MCF 10A (cell line): ENCODE measurements at regions not wholly inside any gene's neighbourhood (a gene's known extent, or its start where the extent isn't known, plus 50 kb on each side); places are given as distances from the start of the nearest gene placed in this dataset.

Source experiments
- BruUV-seq: library from RNA; stranded (reverse); fragments of 400-500 nt; replicated peaks from 2 replicates; lab custom pipeline; 2021; lab: Mats Ljungman, UMichigan
- CTCF ChIA-PET: fragments of 300-600 bp; sonication (Branson Sonifier 250); formaldehyde crosslinking; extraction: SDS; loops from one replicate; lab custom pipeline; 2021; ENCODE audit warnings: antibody characterized with exemption, inconsistent platforms; lab: Yijun Ruan, JAX
- POLR2A ChIA-PET: fragments of 300-600, 350-650 bp; sonication (Branson Sonifier 250); formaldehyde crosslinking; extraction: SDS; loops from one replicate; lab custom pipeline; 2020; ENCODE audit warnings: antibody characterized with exemption, inconsistent platforms; lab: Yijun Ruan, JAX
- DNase-seq: peaks from one replicate; pipeline ENCODE4 v3.0.0-alpha.2; 2018; ENCODE audit not compliant: unreplicated experiment
- H3K27ac Mint-ChIP-seq: one replicate; pipeline ENCODE4 v1.8.0; 2022; ENCODE audit warnings: mild to moderate bottlenecking, low read depth, mixed read lengths; ENCODE audit not compliant: unreplicated experiment
- H3K27me3 Mint-ChIP-seq: one replicate; pipeline ENCODE4 v1.8.0; 2022; ENCODE audit warnings: mixed read lengths; ENCODE audit not compliant: insufficient read depth, unreplicated experiment
- H3K36me3 Mint-ChIP-seq: one replicate; pipeline ENCODE4 v1.8.0; 2022; ENCODE audit warnings: mild to moderate bottlenecking, moderate library complexity, mixed read lengths; ENCODE audit not compliant: insufficient read depth, unreplicated experiment
- H3K4me1 Mint-ChIP-seq: one replicate; pipeline ENCODE4 v1.8.0; 2022; ENCODE audit warnings: mixed read lengths; ENCODE audit not compliant: insufficient read depth, unreplicated experiment
- H3K4me3 Mint-ChIP-seq: one replicate; pipeline ENCODE4 v1.8.0; 2022; ENCODE audit warnings: mild to moderate bottlenecking, moderate library complexity, mixed read lengths; ENCODE audit not compliant: unreplicated experiment
- H3K9me3 Mint-ChIP-seq: one replicate; pipeline ENCODE4 v1.8.0; 2022; ENCODE audit warnings: mixed read lengths; ENCODE audit not compliant: unreplicated experiment
- CTCF ChIP-seq: fragments of 200-600 bp; IDR thresholded peaks from one replicate; pipeline ENCODE4 v1.8.0; 2022; ENCODE audit warnings: antibody characterized with exemption, mild to moderate bottlenecking; ENCODE audit not compliant: unreplicated experiment
- intact Hi-C: fragments of 100-400 bp; cut with micrococcal nuclease; formaldehyde crosslinking; loops from 2 replicates; pipeline ENCODE4 v1.14.1; 2022

GRCh38 chr5:86795659-86796058 is 177.9 kb downstream of the COX7C start:
- intact Hi-C loops, result no loop called here
- Mint-ChIP-seq H3K9me3 (no peaks in the 10 kb centered on the region), H3K4me3 (no peak overlapping the region), H3K27me3 (peaks cover 56% of the 10 kb centered on the region), H3K27ac (no peak overlapping the region), H3K4me1 (no peaks in the 10 kb centered on the region), H3K36me3 (no peaks in the 10 kb centered on the region)
- ChIA-PET POLR2A (no interaction called here), CTCF (no interaction called here)
- no TSS peak for BruUV-seq
- no peak for DNase-seq
- no peak for TF ChIP-seq CTCF

GRCh38 chr5:86797677-86798076 is 179.9 kb downstream of the COX7C start:
- BruUV-seq, result no TSS peak
- H3K27ac Mint-ChIP-seq, result no peak overlapping the region
- no peaks in the 10 kb centered on the region for H3K9me3 Mint-ChIP-seq
- CTCF ChIA-PET, result interaction anchor here (1.0 kb wide), 1 partner anchor 38 kb away, joined by 3 read pairs; no protein-coding TSS in a partner anchor
- intact Hi-C loops, result no loop called here
- peaks cover 59% of the 10 kb centered on the region for H3K27me3 Mint-ChIP-seq
- H3K4me1 Mint-ChIP-seq, result no peaks in the 10 kb centered on the region
- H3K4me3 Mint-ChIP-seq, result no peak overlapping the region
- DNase-seq, result no peak
- POLR2A ChIA-PET, result no interaction called here
- no peak for TF ChIP-seq CTCF
- H3K36me3 Mint-ChIP-seq, result no peaks in the 10 kb centered on the region

GRCh38 chr5:86806206-86806605 is 188.5 kb downstream of the COX7C start:
- DNase-seq, result no peak
- H3K27me3 Mint-ChIP-seq, result peaks cover 34% of the 10 kb centered on the region
- TF ChIP-seq CTCF, result no peak

GRCh38 chr5:86807046-86808031 is 189.6 kb downstream of the COX7C start:
- BruUV-seq, result no TSS peak
- Mint-ChIP-seq H3K9me3 (no peaks in the 10 kb centered on the region), H3K27ac (no peak overlapping the region), H3K36me3 (no peaks in the 10 kb centered on the region), H3K27me3 (peaks cover 39% of the 10 kb centered on the region), H3K4me1 (no peaks in the 10 kb centered on the region), H3K4me3 (no peak overlapping the region)
- DNase-seq, result no peak
- intact Hi-C loops, result no loop called here
- ChIA-PET POLR2A (no interaction called here), CTCF (no interaction called here)
- TF ChIP-seq CTCF, result no peak

More at GRCh38 chr5:86806206-86806605, 188.5 kb downstream of the COX7C start:
- no peak overlapping the region for H3K27ac Mint-ChIP-seq
- POLR2A ChIA-PET, result no interaction called here
- BruUV-seq, result no TSS peak
- CTCF ChIA-PET, result no interaction called here
- H3K4me3 Mint-ChIP-seq, result no peak overlapping the region
- intact Hi-C loops, result no loop called here
- no peaks in the 10 kb centered on the region for H3K36me3 Mint-ChIP-seq
- no peaks in the 10 kb centered on the region for H3K4me1 Mint-ChIP-seq
- no peaks in the 10 kb centered on the region for H3K9me3 Mint-ChIP-seq
